Activated CD4-positive, alpha-beta T cell treated with anti-CD3 and anti-CD28 coated beads, Interleukin-2, amount 10 ng/mL, durations not matched to agents 7 days and 5 days (primary cell): ENCODE measurements at regions not wholly inside any gene's neighbourhood (a gene's known extent, or its start where the extent isn't known, plus 50 kb on each side); places are given as distances from the start of the nearest gene placed in this dataset.
"Not testable (repeated sequence)": the region's sequence is repeated elsewhere in the genome, so short reads cannot be mapped to it uniquely, and the experiment has no call there.

ENCODE experiments used
- CTCF ChIA-PET: fragments of 350-600 bp; sonication (Branson Sonifier 250); formaldehyde crosslinking; loops from one replicate; lab custom pipeline; 2021; ENCODE audit warnings: antibody characterized with exemption; lab: Charles Lee
- POLR2A ChIA-PET: fragments of 350-600 bp; sonication (Branson Sonifier 250); formaldehyde crosslinking; loops from one replicate; lab custom pipeline; 2021; ENCODE audit warnings: antibody characterized with exemption; lab: Charles Lee
- DNase-seq: peaks from one replicate; pipeline ENCODE4 v3.0.0-alpha.2; 2020
- H3K27ac Mint-ChIP-seq: one replicate; pipeline ENCODE4 v1.8.0; 2021; ENCODE audit warnings: mild to moderate bottlenecking, moderate library complexity, mixed read lengths
- H3K27me3 Mint-ChIP-seq: one replicate; pipeline ENCODE4 v1.8.0; 2021; ENCODE audit warnings: mixed read lengths
- H3K36me3 Mint-ChIP-seq: one replicate; pipeline ENCODE4 v1.8.0; 2021; ENCODE audit warnings: low read depth, mixed read lengths
- H3K4me1 Mint-ChIP-seq: one replicate; pipeline ENCODE4 v1.8.0; 2021; ENCODE audit warnings: mixed read lengths
- H3K4me3 Mint-ChIP-seq: one replicate; pipeline ENCODE4 v1.8.0; 2021; ENCODE audit warnings: mild to moderate bottlenecking, moderate library complexity, mixed read lengths
- H3K9me3 Mint-ChIP-seq: one replicate; pipeline ENCODE4 v1.8.0; 2021; ENCODE audit warnings: mixed read lengths

DNA sequence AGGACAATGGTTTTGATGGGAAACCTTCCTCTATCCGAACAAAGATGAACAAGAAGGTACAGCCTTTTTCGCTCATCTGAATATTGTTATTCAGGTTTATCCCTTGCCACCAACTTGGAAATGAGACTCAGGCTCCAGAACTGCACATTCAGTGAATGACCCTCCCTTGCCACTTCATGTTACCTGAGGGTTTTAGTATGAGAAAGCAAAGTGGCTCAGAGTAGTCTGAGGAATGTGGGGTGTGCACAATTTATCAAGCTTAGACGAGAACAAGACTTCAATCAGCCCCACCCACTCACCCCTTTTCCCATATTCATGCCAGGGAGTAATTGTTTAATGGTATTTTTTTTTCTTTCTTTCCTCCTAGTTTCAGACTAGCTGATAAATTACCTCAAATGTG lies 265.3 kb upstream of the POU1F1 start:
- CTCF ChIA-PET, result no interaction called here
- no peak overlapping the region for H3K27ac Mint-ChIP-seq
- H3K4me3 Mint-ChIP-seq, result no peak overlapping the region
- H3K36me3 Mint-ChIP-seq, result no peaks in the 10 kb centered on the region
- no peaks in the 10 kb centered on the region for H3K9me3 Mint-ChIP-seq
- POLR2A ChIA-PET, result no interaction called here
- no peaks in the 10 kb centered on the region for H3K4me1 Mint-ChIP-seq
- H3K27me3 Mint-ChIP-seq, result no peaks in the 10 kb centered on the region
- no peak for DNase-seq

GRCh38 chr3:87538722-87539121 lies 262.3 kb upstream of the POU1F1 start:
- H3K9me3 Mint-ChIP-seq, H3K27ac Mint-ChIP-seq, H3K4me3 Mint-ChIP-seq, H3K4me1 Mint-ChIP-seq, H3K36me3 Mint-ChIP-seq, POLR2A ChIA-PET, DNase-seq, H3K27me3 Mint-ChIP-seq, CTCF ChIA-PET: not testable (repeated sequence)

GRCh38 chr3:87509401-87509800 lies 233.0 kb upstream of the POU1F1 start:
- no peak overlapping the region for H3K4me3 Mint-ChIP-seq
- ChIA-PET CTCF (no interaction called here), POLR2A (no interaction called here)
- H3K36me3 Mint-ChIP-seq, result no peaks in the 10 kb centered on the region
- no peak for DNase-seq
- no peak overlapping the region for H3K27ac Mint-ChIP-seq
- no peaks in the 10 kb centered on the region for H3K4me1 Mint-ChIP-seq
- no peaks in the 10 kb centered on the region for H3K27me3 Mint-ChIP-seq
- H3K9me3 Mint-ChIP-seq, result no peaks in the 10 kb centered on the region

DNA sequence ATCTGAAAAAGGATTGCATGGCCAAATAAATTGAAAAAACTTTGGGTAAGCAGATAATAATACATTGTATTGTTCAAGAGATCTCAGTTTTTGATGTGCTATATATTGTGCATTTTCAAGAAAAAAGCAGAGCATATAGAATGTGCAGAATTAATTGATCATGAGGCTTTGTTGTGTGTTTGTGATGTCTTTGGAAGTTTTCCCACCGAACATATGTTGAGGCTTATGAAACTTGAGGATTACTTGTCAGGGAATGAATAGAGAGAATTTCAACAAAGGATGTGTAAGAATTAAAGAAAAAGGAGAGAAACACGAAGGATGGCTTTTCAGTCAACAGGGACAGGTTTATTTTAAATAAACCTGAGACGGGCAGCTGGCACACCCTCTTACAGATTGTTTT lies 232.5 kb upstream of the POU1F1 start:
- no peak overlapping the region for H3K4me3 Mint-ChIP-seq
- no peak for DNase-seq
- CTCF ChIA-PET, result no interaction called here
- no peaks in the 10 kb centered on the region for H3K36me3 Mint-ChIP-seq
- no peaks in the 10 kb centered on the region for H3K9me3 Mint-ChIP-seq
- POLR2A ChIA-PET, result no interaction called here
- no peak overlapping the region for H3K27ac Mint-ChIP-seq
- no peaks in the 10 kb centered on the region for H3K4me1 Mint-ChIP-seq
- no peaks in the 10 kb centered on the region for H3K27me3 Mint-ChIP-seq

- H3K27ac Mint-ChIP-seq, result no peak overlapping the region
- no peak for DNase-seq
- H3K4me3 Mint-ChIP-seq, result no peak overlapping the region
- H3K36me3 Mint-ChIP-seq, result no peaks in the 10 kb centered on the region
- no peaks in the 10 kb centered on the region for H3K27me3 Mint-ChIP-seq
- H3K4me1 Mint-ChIP-seq, result no peaks in the 10 kb centered on the region
- H3K9me3 Mint-ChIP-seq, result no peaks in the 10 kb centered on the region
- POLR2A ChIA-PET, result no interaction called here
- CTCF ChIA-PET, result no interaction called here
These were observed 231.4 kb upstream of the POU1F1 start for GRCh38 chr3:87507753-87508152.

- peak; percentile 27 for DNase-seq
- Mint-ChIP-seq H3K4me1 (no peaks in the 10 kb centered on the region), H3K9me3 (no peaks in the 10 kb centered on the region), H3K27me3 (no peaks in the 10 kb centered on the region), H3K36me3 (no peaks in the 10 kb centered on the region), H3K27ac (no peak overlapping the region), H3K4me3 (no peak overlapping the region)
- CTCF ChIA-PET, result interaction anchor here (0.6 to 1.1 kb wide), 2 partner anchors 50 to 1295 kb away, joined by 3 read pairs; no protein-coding TSS in a partner anchor
- POLR2A ChIA-PET, result no interaction called here
These were observed 227.6 kb upstream of the POU1F1 start for GRCh38 chr3:87503900-87504498.

- H3K27me3 Mint-ChIP-seq, result no peaks in the 10 kb centered on the region
- H3K27ac Mint-ChIP-seq, result no peak overlapping the region
These were observed 224.7 kb upstream of the POU1F1 start for GRCh38 chr3:87501076-87501475.

DNA sequence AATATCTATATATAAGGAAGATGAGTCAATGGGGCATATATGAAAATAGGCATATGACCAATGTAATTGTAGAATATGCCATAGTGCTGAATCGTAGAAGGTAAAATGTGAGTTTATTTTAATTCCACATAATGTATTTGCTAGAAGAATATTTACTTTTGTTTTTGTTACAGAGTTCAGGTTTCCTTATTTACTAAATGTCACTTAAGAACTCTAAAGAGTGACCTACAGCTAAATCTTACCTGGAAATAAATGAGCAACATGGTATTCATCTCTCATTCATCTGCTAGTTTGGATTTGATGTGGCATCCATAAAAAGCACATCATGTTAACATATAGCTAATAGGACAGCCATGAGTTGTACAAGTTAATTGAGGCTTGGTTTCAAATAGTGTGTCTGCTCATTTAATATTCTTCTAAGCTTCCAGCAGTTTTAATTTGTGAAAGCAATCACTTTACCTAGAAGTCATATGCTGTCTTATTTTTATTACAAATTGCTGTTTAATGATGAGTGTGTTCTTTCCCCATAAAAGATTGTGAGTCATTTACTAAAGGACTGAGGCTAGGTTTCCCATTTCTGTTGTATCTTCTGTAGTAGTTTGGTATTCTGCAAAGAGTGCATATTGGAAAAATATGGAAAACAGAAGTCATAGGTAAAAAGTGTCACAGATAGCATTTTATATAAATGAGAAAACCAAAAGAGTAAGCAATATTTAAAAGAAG lies 222.1 kb upstream of the POU1F1 start:
- H3K27me3 Mint-ChIP-seq, result no peaks in the 10 kb centered on the region
- ChIA-PET CTCF (no interaction called here), POLR2A (no interaction called here)
- no peak overlapping the region for H3K4me3 Mint-ChIP-seq
- no peaks in the 10 kb centered on the region for H3K36me3 Mint-ChIP-seq
- H3K4me1 Mint-ChIP-seq, result no peaks in the 10 kb centered on the region
- H3K27ac Mint-ChIP-seq, result no peak overlapping the region
- no peaks in the 10 kb centered on the region for H3K9me3 Mint-ChIP-seq
- no peak for DNase-seq

More at GRCh38 chr3:87501076-87501475, 224.7 kb upstream of the POU1F1 start:
- Mint-ChIP-seq H3K36me3 (no peaks in the 10 kb centered on the region), H3K9me3 (no peaks in the 10 kb centered on the region), H3K4me1 (no peaks in the 10 kb centered on the region), H3K4me3 (no peak overlapping the region)
- DNase-seq, result no peak
- POLR2A ChIA-PET, result no interaction called here
- CTCF ChIA-PET, result no interaction called here

- Mint-ChIP-seq H3K4me3 (no peak overlapping the region), H3K4me1 (no peaks in the 10 kb centered on the region), H3K9me3 (no peaks in the 10 kb centered on the region), H3K27ac (no peak overlapping the region), H3K27me3 (no peaks in the 10 kb centered on the region), H3K36me3 (no peaks in the 10 kb centered on the region)
- ChIA-PET POLR2A (no interaction called here), CTCF (no interaction called here)
- DNase-seq, result no peak
These were observed 219.6 kb upstream of the POU1F1 start for GRCh38 chr3:87495938-87496337.

- no peak overlapping the region for H3K4me3 Mint-ChIP-seq
- POLR2A ChIA-PET, result no interaction called here
- H3K36me3 Mint-ChIP-seq, result no peaks in the 10 kb centered on the region
- H3K27ac Mint-ChIP-seq, result no peak overlapping the region
- no peaks in the 10 kb centered on the region for H3K27me3 Mint-ChIP-seq
- CTCF ChIA-PET, result no interaction called here
- no peaks in the 10 kb centered on the region for H3K4me1 Mint-ChIP-seq
- H3K9me3 Mint-ChIP-seq, result no peaks in the 10 kb centered on the region
- DNase-seq, result no peak
These were observed 217.9 kb upstream of the POU1F1 start for GRCh38 chr3:87494264-87494663.

- no peak overlapping the region for H3K4me3 Mint-ChIP-seq
- no peaks in the 10 kb centered on the region for H3K4me1 Mint-ChIP-seq
- no peaks in the 10 kb centered on the region for H3K27me3 Mint-ChIP-seq
- DNase-seq, result no peak
- POLR2A ChIA-PET, result no interaction called here
- no peaks in the 10 kb centered on the region for H3K9me3 Mint-ChIP-seq
- CTCF ChIA-PET, result no interaction called here
- H3K27ac Mint-ChIP-seq, result no peak overlapping the region
- no peaks in the 10 kb centered on the region for H3K36me3 Mint-ChIP-seq
These were observed 215.5 kb upstream of the POU1F1 start for GRCh38 chr3:87491843-87492242.

DNA sequence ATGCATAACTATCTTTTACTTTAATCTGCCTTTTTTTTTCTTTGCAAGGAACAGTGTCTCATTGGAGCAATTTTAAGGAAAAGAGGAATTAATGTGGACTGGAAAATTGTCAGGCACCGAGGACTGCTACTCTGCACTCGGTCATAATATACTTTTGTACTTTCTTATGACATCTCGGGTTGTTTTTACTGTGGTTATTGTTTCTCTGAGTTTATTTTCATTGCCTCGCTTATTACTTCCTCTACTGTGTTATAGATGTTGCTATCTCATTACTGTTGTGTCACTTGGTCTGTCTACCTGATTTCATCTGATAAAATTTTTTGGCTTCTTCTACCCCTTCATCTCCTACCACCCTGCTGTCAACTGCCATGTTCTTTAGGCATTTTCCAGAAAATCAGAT lies 213.5 kb upstream of the POU1F1 start:
- H3K4me3 Mint-ChIP-seq, result no peak overlapping the region
- CTCF ChIA-PET, result no interaction called here
- no peaks in the 10 kb centered on the region for H3K36me3 Mint-ChIP-seq
- POLR2A ChIA-PET, result no interaction called here
- H3K9me3 Mint-ChIP-seq, result no peaks in the 10 kb centered on the region
- DNase-seq, result no peak
- no peak overlapping the region for H3K27ac Mint-ChIP-seq
- H3K4me1 Mint-ChIP-seq, result no peaks in the 10 kb centered on the region
- H3K27me3 Mint-ChIP-seq, result no peaks in the 10 kb centered on the region

- Mint-ChIP-seq H3K4me3 (no peak overlapping the region), H3K27me3 (no peaks in the 10 kb centered on the region), H3K27ac (no peak overlapping the region), H3K9me3 (no peaks in the 10 kb centered on the region), H3K4me1 (no peaks in the 10 kb centered on the region), H3K36me3 (no peaks in the 10 kb centered on the region)
- DNase-seq, result no peak
- ChIA-PET CTCF (no interaction called here), POLR2A (no interaction called here)
These were observed 212.4 kb upstream of the POU1F1 start for GRCh38 chr3:87488765-87489164.

- DNase-seq, H3K27me3 Mint-ChIP-seq, H3K36me3 Mint-ChIP-seq, H3K27ac Mint-ChIP-seq, H3K9me3 Mint-ChIP-seq, H3K4me1 Mint-ChIP-seq, CTCF ChIA-PET, POLR2A ChIA-PET, H3K4me3 Mint-ChIP-seq: not testable (repeated sequence)
These were observed 210.3 kb upstream of the POU1F1 start for GRCh38 chr3:87486635-87487034.
